Coronary artery (tissue), 2 donors: ENCODE measurements at regions not wholly inside any gene's neighbourhood (a gene's known extent, or its start where the extent isn't known, plus 50 kb on each side); places are given as distances from the start of the nearest gene placed in this dataset.

Source experiments
- DNase-seq: peaks from one replicate; pipeline ENCODE4 v3.0.0-alpha.2; 2017; ENCODE audit warnings: low spot score
- H3K27ac ChIP-seq, 2 donors: fragments of 200-600 bp; sonication (generic); one replicate each; pipeline ENCODE4 v1.5.1; 2016 to 2019
- H3K4me3 ChIP-seq: fragments of 200-600 bp; sonication (generic); 2 replicates; pipeline ENCODE4 v1.5.1; 2016; ENCODE audit warnings: mild to moderate bottlenecking, moderate library complexity
- TF ChIP-seq, protein P1 (sequence below): fragments of 200-600 bp; sonication (generic); IDR thresholded peaks from one replicate; pipeline ENCODE4 v1.5.1; 2019; ENCODE audit warnings: antibody characterized with exemption

DNA sequence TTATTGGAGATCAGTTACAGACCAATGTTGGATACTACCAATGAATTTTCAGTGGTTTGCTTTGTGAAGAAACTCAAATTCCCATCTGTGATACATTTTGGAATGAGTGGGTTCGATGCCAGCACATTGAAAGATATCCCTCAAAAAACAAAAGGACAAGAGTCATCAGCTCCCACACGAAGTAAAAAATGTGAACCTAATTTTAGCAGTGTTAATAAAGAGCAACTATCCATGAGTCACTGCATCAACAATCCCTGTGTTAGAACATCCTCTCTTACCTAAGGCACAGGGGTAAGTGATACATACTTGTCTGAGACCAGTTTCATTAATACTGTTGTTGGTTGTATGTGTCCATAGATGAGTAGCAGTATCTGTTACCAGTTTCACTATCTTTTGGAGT lies 551.8 kb upstream of the SOX11 start:
- TF ChIP-seq, protein P1, sequence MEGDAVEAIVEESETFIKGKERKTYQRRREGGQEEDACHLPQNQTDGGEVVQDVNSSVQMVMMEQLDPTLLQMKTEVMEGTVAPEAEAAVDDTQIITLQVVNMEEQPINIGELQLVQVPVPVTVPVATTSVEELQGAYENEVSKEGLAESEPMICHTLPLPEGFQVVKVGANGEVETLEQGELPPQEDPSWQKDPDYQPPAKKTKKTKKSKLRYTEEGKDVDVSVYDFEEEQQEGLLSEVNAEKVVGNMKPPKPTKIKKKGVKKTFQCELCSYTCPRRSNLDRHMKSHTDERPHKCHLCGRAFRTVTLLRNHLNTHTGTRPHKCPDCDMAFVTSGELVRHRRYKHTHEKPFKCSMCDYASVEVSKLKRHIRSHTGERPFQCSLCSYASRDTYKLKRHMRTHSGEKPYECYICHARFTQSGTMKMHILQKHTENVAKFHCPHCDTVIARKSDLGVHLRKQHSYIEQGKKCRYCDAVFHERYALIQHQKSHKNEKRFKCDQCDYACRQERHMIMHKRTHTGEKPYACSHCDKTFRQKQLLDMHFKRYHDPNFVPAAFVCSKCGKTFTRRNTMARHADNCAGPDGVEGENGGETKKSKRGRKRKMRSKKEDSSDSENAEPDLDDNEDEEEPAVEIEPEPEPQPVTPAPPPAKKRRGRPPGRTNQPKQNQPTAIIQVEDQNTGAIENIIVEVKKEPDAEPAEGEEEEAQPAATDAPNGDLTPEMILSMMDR, result no peak
- no peak overlapping the region for H3K4me3 ChIP-seq
- no peak for DNase-seq
- no peak overlapping the region for H3K27ac ChIP-seq

DNA sequence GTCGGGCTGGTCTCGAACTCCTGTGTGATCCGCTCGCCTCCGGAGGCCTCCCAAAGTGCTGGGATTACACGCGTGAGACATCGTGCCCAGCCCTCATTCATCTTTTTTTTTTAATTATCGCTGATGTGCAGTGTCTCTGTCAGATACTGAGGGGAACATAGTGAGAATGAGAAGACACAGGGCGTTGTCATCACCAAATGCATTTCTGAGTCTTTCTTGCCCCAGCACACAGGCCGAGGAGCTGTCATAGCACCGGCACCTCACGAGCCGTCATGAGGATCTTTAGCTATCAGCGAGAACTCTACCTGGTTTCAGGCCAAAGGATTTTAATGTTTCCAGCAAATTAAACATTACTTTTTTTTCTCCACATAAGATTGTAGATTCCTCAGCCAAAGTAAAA lies 548.0 kb upstream of the SOX11 start:
- Histone ChIP-seq H3K27ac (no peak overlapping the region), H3K4me3 (no peak overlapping the region)
- DNase-seq, result no peak
- TF ChIP-seq, protein P1, result no peak

DNA sequence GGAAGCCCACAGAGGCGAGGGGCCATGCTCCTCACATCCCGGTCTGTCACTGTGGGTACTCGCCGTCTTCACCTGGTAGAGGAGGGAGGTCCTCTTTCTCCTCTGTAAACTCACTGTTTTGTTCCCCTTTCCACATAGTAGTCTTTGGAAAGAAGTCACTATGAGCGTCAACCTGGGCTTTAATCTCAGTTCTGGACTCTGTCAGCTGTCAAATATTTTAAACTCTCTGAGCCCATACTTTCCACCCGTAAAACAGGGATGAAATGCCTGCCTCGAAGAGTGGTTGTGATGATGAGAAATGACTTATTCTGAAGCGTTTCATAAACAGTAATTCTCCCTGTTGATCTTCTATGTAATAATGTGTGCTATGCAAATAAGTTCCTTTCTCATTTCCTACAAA lies 547.1 kb upstream of the SOX11 start:
- TF ChIP-seq, protein P1, result no peak
- no peak overlapping the region for H3K27ac ChIP-seq

DNA sequence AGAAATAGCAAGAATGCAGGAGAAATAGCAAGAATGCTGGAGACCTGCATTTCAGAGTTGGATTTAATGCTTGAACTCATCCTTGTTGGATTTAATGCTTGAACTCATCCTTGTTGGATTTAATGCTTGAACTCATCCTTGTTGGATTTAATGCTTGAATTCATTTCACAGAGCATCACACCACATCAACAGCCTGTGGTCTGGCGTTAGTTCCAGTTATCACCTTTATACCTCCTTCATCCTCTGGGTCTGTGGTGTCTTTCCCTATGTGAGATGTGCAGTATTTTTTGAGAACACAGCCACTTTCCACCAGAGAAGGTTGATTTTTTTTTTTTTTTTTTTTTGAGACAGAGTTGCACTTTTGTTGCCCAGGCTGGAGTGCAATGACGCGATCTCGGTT lies 546.4 kb upstream of the SOX11 start:
- Histone ChIP-seq H3K27ac (no peak overlapping the region), H3K4me3 (no peak overlapping the region)
- TF ChIP-seq, protein P1, result no peak
- no peak for DNase-seq

More for the DNA sequence above, 547.1 kb upstream of the SOX11 start:
- DNase-seq, result no peak
- H3K4me3 ChIP-seq, result no peak overlapping the region

DNA sequence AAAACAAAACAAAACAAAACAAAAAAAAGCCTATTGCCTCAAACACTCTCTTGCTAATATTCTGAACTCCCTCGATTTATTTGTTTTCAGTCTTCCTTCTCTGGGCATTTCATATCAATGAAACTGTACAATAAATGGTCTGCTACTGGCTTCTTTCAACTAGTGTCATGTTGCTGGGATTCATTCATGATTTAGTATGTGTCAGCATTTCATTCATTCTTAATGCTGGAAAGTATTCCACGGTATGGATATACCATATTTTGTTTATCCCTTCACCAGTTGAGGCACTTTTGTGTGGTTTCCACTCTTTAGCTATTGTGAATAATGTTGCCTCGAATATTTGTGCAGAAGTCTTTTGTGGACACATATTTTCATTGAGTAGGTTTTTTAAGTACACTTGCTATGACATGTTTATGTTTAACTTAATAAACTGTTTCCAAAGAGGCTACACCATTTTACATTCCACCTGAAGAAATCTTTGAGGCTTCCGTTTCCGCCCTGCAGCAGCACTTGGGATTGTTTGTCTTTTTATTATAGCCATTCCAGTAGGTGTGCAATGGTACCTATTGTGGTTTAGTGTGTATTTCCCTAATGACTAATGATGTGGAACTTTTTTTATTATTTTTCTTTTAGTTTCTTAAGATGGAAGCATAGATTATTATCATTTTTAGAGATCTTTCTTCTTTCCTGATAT lies 543.6 kb upstream of the SOX11 start:
- no peak overlapping the region for H3K27ac ChIP-seq
- no peak overlapping the region for H3K4me3 ChIP-seq
- TF ChIP-seq, protein P1, result no peak
- DNase-seq, result no peak

DNA sequence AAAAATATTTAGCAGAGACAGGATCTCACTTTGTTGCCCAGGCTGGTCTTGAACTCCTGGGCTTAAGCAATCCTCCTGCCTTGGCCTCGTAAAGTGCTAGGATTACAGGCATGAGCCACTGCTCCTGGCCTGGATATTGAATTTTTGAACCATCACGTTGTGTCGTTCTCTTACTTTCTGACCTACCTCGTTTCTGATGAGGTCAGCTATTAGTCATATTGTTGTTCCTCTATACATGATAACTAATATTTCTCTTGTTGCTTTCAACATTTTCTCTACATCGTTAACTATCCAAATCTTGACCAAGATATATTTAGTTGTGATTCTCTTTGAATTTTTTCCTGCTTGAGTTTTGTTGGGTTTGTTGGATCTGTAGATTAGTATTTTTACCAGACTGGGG lies 541.3 kb upstream of the SOX11 start:
- Histone ChIP-seq H3K4me3 (no peak overlapping the region), H3K27ac (no peak overlapping the region)
- TF ChIP-seq, protein P1, result no peak
- DNase-seq, result no peak

DNA sequence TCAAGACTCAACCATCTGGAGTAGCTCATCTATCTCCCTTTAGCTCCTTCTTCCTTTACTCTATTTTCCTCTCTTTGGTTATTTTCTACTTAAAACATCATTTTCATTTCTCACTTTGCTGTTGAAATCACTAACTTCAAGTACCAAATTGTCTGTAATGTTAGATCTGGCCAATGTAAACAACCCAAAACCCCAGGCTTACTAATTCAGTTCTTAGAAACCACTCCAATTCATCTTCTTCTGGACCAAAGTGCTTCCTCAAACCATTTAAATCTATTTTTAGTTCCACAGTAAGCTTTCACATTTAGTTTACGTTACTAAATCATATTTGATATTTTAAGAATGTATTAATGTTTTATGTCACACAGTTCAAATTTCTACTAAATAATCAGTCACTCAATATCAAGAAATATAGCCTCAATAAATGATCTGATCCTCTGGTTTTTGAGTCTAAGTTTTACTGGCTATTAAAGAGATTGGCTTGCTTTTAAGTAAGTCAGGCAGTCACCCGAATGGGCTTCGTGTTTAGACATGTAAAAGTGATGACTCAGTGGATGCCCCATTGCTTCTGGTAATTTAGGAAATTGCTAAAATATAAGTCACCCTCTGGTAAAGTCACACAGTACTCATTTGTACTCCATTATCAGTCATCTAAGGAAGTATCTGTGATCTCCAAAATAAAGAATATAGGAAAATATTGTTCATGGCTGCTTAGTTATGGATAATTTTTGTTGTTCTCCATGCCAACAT lies 527.2 kb upstream of the SOX11 start:
- DNase-seq, result no peak
- H3K27ac ChIP-seq, result no peak overlapping the region
- no peak overlapping the region for H3K4me3 ChIP-seq
- TF ChIP-seq, protein P1, result no peak
